ENCODE measurements at regions not wholly inside any gene's neighbourhood (a gene's known extent, or its start where the extent isn't known, plus 50 kb on each side); places are given as distances from the start of the nearest gene placed in this dataset.

DNA sequence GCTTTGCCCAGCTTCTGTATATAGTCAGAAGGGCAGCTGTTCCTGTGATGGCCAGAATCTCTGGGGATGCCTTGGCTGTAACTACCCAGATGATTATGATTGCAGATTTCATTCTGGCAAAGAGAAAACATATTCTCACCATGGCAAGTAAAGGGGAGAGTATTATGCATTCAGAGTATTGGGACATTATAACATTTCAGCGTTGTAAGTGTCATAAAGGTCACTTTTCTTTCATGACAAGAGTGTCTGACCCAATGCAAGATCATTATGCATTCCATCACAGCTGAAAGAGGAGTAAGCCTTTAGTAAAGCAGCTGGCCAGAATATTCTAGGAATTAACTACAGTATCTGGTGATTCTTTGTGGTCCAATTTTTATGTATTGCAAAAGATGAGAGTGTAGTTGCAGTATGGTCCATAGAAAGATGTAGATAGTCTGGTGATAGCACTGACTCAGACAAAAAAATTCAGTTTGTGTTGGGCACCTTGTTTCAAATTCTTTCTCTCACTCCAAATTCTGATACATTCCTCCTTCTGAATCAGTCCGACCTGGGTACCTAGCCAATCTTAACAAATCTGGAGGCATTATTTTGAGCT is 2366.3 kb downstream of the PCDH7 start:
- no peak for DNase-seq
- Histone ChIP-seq H3K27me3 (replicated peaks in 2 of 5; ENCODE audit: control insufficient read depth in 4 of 5, insufficient read depth in 5 of 5, low read length in 4 of 5) (no peaks in the 10 kb centered on the region), H3K36me3 (ENCODE audit: control insufficient read depth in 4 of 4, insufficient read depth in 4 of 4, low read length in 3 of 4) (no peaks in the 10 kb centered on the region), H3K27ac (ENCODE audit: insufficient read depth in 1 of 2, low read depth in 1 of 2, low read length in 2 of 2, poor library complexity in 1 of 2, severe bottlenecking in 2 of 2) (no peak overlapping the region), H3K4me1 (ENCODE audit: control extremely low read depth in 1 of 4, control insufficient read depth in 4 of 4, insufficient read depth in 4 of 4, low read length in 3 of 4) (no peaks in the 10 kb centered on the region), H3K4me3 (ENCODE audit: control insufficient read depth in 1 of 7, extremely low read depth in 1 of 7, insufficient read depth in 4 of 7, low read depth in 2 of 7, low read length in 6 of 7) (no peak overlapping the region), H3K9me3 (ENCODE audit: control extremely low read depth in 1 of 5, control insufficient read depth in 4 of 5, insufficient read depth in 2 of 5, low read depth in 1 of 5, low read length in 4 of 5) (peaks cover 0 to 2% (median 0%) of the 10 kb centered on the region in 5 experiments)
- ChIA-PET POLR2A (no interaction called here), CTCF (no interaction called here)
- WGBS (ENCODE audit: insufficient coverage), result 90% methylated on average over 2 of the region's 2 CpGs

DNA sequence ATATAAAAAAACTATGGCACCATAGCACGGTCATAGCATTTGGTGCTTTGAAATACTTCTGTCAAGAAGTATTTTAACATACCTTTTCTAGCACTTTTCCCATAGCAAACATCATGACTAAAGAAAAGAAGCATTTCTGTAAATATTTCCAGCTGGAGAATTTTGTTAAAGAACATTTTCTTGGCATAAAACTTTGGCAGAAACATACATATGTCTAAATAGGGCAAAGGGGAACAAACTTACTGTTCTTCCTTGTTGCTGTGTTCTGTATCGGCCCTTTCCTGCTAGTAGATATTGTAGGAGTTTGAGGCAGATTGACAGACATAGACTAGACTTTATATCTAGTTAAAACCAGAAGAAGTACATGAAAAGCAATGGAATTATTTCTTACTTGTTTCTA is 2368.5 kb downstream of the PCDH7 start:
- WGBS (ENCODE audit: insufficient coverage), result no CpG with 5 or more reads among the region's 2 CpGs
- Histone ChIP-seq H3K27me3 (replicated peaks in 2 of 5; ENCODE audit: control insufficient read depth in 4 of 5, insufficient read depth in 5 of 5, low read length in 4 of 5) (no peaks in the 10 kb centered on the region), H3K27ac (ENCODE audit: insufficient read depth in 1 of 2, low read depth in 1 of 2, low read length in 2 of 2, poor library complexity in 1 of 2, severe bottlenecking in 2 of 2) (no peak overlapping the region), H3K36me3 (ENCODE audit: control insufficient read depth in 4 of 4, insufficient read depth in 4 of 4, low read length in 3 of 4) (no peaks in the 10 kb centered on the region), H3K4me3 (ENCODE audit: control insufficient read depth in 1 of 7, extremely low read depth in 1 of 7, insufficient read depth in 4 of 7, low read depth in 2 of 7, low read length in 6 of 7) (no peak overlapping the region), H3K9me3 (ENCODE audit: control extremely low read depth in 1 of 5, control insufficient read depth in 4 of 5, insufficient read depth in 2 of 5, low read depth in 1 of 5, low read length in 4 of 5) (peaks cover 0 to under 1% (median 0%) of the 10 kb centered on the region in 5 experiments), H3K4me1 (ENCODE audit: control extremely low read depth in 1 of 4, control insufficient read depth in 4 of 4, insufficient read depth in 4 of 4, low read length in 3 of 4) (no peaks in the 10 kb centered on the region)
- ChIA-PET CTCF (no interaction called here), POLR2A (no interaction called here)
- no peak for DNase-seq

DNA sequence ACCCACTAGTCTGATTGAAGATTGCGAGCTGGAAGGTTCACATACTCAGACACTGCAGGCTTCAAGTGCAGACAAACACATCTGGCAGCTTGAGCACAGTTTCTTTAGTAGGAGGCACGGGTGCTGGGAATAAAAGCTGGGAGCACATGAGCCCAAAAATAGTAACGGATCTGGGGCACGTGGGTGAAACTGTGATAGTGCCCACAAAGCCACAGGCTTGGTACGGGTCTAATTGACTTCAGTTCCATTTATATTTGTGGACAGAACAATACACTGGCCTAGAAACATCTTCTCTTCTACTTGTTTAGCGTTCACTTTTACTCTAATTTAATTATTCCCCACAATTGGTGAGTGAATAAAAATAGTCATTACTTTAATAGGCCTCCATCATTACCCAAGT is 2370.7 kb downstream of the PCDH7 start:
- no peaks in the 10 kb centered on the region for H3K36me3 ChIP-seq (ENCODE audit: control insufficient read depth in 4 of 4, insufficient read depth in 4 of 4, low read length in 3 of 4)
- 96% methylated on average over 5 of the region's 6 CpGs for WGBS (ENCODE audit: insufficient coverage)

GRCh38 chr4:33091961-33092360 is 2371.8 kb downstream of the PCDH7 start:
- Histone ChIP-seq H3K36me3 (ENCODE audit: control insufficient read depth in 4 of 4, insufficient read depth in 4 of 4, low read length in 3 of 4) (no peaks in the 10 kb centered on the region), H3K27ac (ENCODE audit: insufficient read depth in 1 of 2, low read depth in 1 of 2, low read length in 2 of 2, poor library complexity in 1 of 2, severe bottlenecking in 2 of 2) (no peak overlapping the region), H3K9me3 (ENCODE audit: control extremely low read depth in 1 of 5, control insufficient read depth in 4 of 5, insufficient read depth in 2 of 5, low read depth in 1 of 5, low read length in 4 of 5) (no peaks in the 10 kb centered on the region), H3K4me1 (ENCODE audit: control extremely low read depth in 1 of 4, control insufficient read depth in 4 of 4, insufficient read depth in 4 of 4, low read length in 3 of 4) (no peaks in the 10 kb centered on the region), H3K4me3 (ENCODE audit: control insufficient read depth in 1 of 7, extremely low read depth in 1 of 7, insufficient read depth in 4 of 7, low read depth in 2 of 7, low read length in 6 of 7) (no peak overlapping the region), H3K27me3 (replicated peaks in 2 of 5; ENCODE audit: control insufficient read depth in 4 of 5, insufficient read depth in 5 of 5, low read length in 4 of 5) (no peaks in the 10 kb centered on the region)
- WGBS (ENCODE audit: insufficient coverage), result 100% methylated on average over 1 of the region's 3 CpGs
- ChIA-PET CTCF (no interaction called here), POLR2A (no interaction called here)
- no peak for DNase-seq

More for the DNA sequence above, 2370.7 kb downstream of the PCDH7 start:
- Histone ChIP-seq H3K27ac (ENCODE audit: insufficient read depth in 1 of 2, low read depth in 1 of 2, low read length in 2 of 2, poor library complexity in 1 of 2, severe bottlenecking in 2 of 2) (no peak overlapping the region), H3K4me1 (ENCODE audit: control extremely low read depth in 1 of 4, control insufficient read depth in 4 of 4, insufficient read depth in 4 of 4, low read length in 3 of 4) (no peaks in the 10 kb centered on the region), H3K4me3 (ENCODE audit: control insufficient read depth in 1 of 7, extremely low read depth in 1 of 7, insufficient read depth in 4 of 7, low read depth in 2 of 7, low read length in 6 of 7) (no peak overlapping the region), H3K9me3 (ENCODE audit: control extremely low read depth in 1 of 5, control insufficient read depth in 4 of 5, insufficient read depth in 2 of 5, low read depth in 1 of 5, low read length in 4 of 5) (no peaks in the 10 kb centered on the region), H3K27me3 (replicated peaks in 2 of 5; ENCODE audit: control insufficient read depth in 4 of 5, insufficient read depth in 5 of 5, low read length in 4 of 5) (no peaks in the 10 kb centered on the region)
- no peak for DNase-seq
- ChIA-PET POLR2A (no interaction called here), CTCF (no interaction called here)

DNA sequence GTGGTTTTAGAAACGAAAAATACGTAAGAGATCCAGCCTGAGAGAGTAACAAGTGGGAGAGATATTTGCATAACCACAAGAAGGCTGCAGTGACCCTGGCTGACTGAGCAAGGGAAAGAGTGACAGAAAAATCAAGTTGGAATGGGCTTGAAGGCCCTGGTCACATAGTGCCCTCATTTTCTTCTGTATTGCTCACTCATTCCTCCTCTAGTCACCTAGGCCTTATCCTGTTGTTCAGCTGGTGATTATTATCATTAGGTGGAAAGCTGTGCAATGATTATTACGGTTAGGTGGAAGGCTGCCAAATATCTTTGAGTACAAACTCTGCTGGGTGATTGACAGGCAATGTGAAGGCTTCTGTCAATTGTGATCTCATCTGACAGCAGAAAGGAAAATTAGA is 2384.1 kb downstream of the PCDH7 start:
- CTCF ChIA-PET, result no interaction called here
- Histone ChIP-seq H3K9me3 (ENCODE audit: control extremely low read depth in 1 of 5, control insufficient read depth in 4 of 5, insufficient read depth in 2 of 5, low read depth in 1 of 5, low read length in 4 of 5) (no peaks in the 10 kb centered on the region), H3K27me3 (replicated peaks in 2 of 5; ENCODE audit: control insufficient read depth in 4 of 5, insufficient read depth in 5 of 5, low read length in 4 of 5) (no peaks in the 10 kb centered on the region), H3K36me3 (ENCODE audit: control insufficient read depth in 4 of 4, insufficient read depth in 4 of 4, low read length in 3 of 4) (no peaks in the 10 kb centered on the region), H3K4me3 (ENCODE audit: control insufficient read depth in 1 of 7, extremely low read depth in 1 of 7, insufficient read depth in 4 of 7, low read depth in 2 of 7, low read length in 6 of 7) (no peak overlapping the region), H3K27ac (ENCODE audit: insufficient read depth in 1 of 2, low read depth in 1 of 2, low read length in 2 of 2, poor library complexity in 1 of 2, severe bottlenecking in 2 of 2) (no peak overlapping the region), H3K4me1 (ENCODE audit: control extremely low read depth in 1 of 4, control insufficient read depth in 4 of 4, insufficient read depth in 4 of 4, low read length in 3 of 4) (no peaks in the 10 kb centered on the region)
- no peak for DNase-seq
- POLR2A ChIA-PET, result no interaction called here
- 19% methylated on average over 3 of the region's 3 CpGs for WGBS (ENCODE audit: insufficient coverage)

DNA sequence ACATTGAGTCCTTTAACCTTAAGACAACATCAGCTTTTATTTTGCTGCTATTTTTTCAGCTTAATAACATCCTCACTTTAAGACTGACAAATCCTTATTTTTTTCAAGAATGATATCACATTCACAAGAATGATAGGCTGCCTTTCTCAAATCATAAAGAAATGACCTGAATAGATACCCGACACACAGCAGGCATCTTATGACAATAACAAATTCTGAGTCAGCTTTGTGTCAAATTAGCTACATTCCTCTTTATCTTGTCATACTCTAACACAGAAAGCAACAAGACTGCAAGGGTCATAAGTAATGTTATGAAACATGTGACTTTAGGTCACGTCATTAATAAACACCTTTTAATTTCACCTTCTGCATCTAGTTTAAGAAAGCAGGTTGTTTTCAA is 2387.6 kb downstream of the PCDH7 start:
- Histone ChIP-seq H3K36me3 (ENCODE audit: control insufficient read depth in 4 of 4, insufficient read depth in 4 of 4, low read length in 3 of 4) (no peaks in the 10 kb centered on the region), H3K4me3 (ENCODE audit: control insufficient read depth in 1 of 7, extremely low read depth in 1 of 7, insufficient read depth in 4 of 7, low read depth in 2 of 7, low read length in 6 of 7) (no peak overlapping the region), H3K27me3 (replicated peaks in 2 of 5; ENCODE audit: control insufficient read depth in 4 of 5, insufficient read depth in 5 of 5, low read length in 4 of 5) (no peaks in the 10 kb centered on the region), H3K9me3 (ENCODE audit: control extremely low read depth in 1 of 5, control insufficient read depth in 4 of 5, insufficient read depth in 2 of 5, low read depth in 1 of 5, low read length in 4 of 5) (no peaks in the 10 kb centered on the region), H3K27ac (ENCODE audit: insufficient read depth in 1 of 2, low read depth in 1 of 2, low read length in 2 of 2, poor library complexity in 1 of 2, severe bottlenecking in 2 of 2) (no peak overlapping the region), H3K4me1 (ENCODE audit: control extremely low read depth in 1 of 4, control insufficient read depth in 4 of 4, insufficient read depth in 4 of 4, low read length in 3 of 4) (no peaks in the 10 kb centered on the region)
- POLR2A ChIA-PET, result no interaction called here
- no peak for DNase-seq
- CTCF ChIA-PET, result no interaction called here
- no CpG with 5 or more reads among the region's 2 CpGs for WGBS (ENCODE audit: insufficient coverage)

DNA sequence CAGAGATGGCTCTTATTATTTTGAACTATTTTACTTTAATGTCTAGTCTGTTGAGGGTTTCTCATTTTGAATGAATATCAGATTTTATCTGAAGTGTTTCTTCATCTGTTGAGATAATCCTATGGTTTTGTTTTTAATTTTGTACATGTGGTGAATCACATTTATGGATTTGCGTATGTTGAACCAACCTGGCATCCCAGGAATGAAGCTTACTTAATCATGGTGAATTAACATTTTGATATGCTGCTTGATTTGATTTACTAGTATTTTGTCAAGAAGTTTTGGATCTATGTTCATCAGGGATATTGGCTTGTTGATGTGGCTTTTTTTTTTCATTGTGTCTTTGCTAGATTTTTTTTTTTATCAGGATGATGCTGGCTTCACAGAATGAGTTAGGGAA is 2390.9 kb downstream of the PCDH7 start:
- H3K9me3 ChIP-seq (ENCODE audit: control extremely low read depth in 1 of 5, control insufficient read depth in 4 of 5, insufficient read depth in 2 of 5, low read depth in 1 of 5, low read length in 4 of 5), result no peaks in the 10 kb centered on the region
- no peaks in the 10 kb centered on the region for H3K27me3 ChIP-seq (replicated peaks in 2 of 5; ENCODE audit: control insufficient read depth in 4 of 5, insufficient read depth in 5 of 5, low read length in 4 of 5)
- no peaks in the 10 kb centered on the region for H3K4me1 ChIP-seq (ENCODE audit: control extremely low read depth in 1 of 4, control insufficient read depth in 4 of 4, insufficient read depth in 4 of 4, low read length in 3 of 4)
- ChIA-PET POLR2A (no interaction called here), CTCF (no interaction called here)
- no peak overlapping the region for H3K27ac ChIP-seq (ENCODE audit: insufficient read depth in 1 of 2, low read depth in 1 of 2, low read length in 2 of 2, poor library complexity in 1 of 2, severe bottlenecking in 2 of 2)
- no peaks in the 10 kb centered on the region for H3K36me3 ChIP-seq (ENCODE audit: control insufficient read depth in 4 of 4, insufficient read depth in 4 of 4, low read length in 3 of 4)
- no peak for DNase-seq
- WGBS (ENCODE audit: insufficient coverage), result 100% methylated on average over 1 of the region's 1 CpG
- H3K4me3 ChIP-seq (ENCODE audit: control insufficient read depth in 1 of 7, extremely low read depth in 1 of 7, insufficient read depth in 4 of 7, low read depth in 2 of 7, low read length in 6 of 7), result no peak overlapping the region

Data from common myeloid progenitor, CD34-positive (primary cell).